T-helper 2 cell treated with Interferon-gamma antibody and Interleukin-4, amounts not matched to agents 100 ng/mL and 5 ng/mL, for 36 hours (primary cell): ENCODE measurements at regions not wholly inside any gene's neighbourhood (a gene's known extent, or its start where the extent isn't known, plus 50 kb on each side); places are given as distances from the start of the nearest gene placed in this dataset.

Experiments
- intact Hi-C: fragments of 100-400 bp; cut with micrococcal nuclease; formaldehyde crosslinking; loops from one replicate; pipeline ENCODE4 v1.15.1; 2023

DNA sequence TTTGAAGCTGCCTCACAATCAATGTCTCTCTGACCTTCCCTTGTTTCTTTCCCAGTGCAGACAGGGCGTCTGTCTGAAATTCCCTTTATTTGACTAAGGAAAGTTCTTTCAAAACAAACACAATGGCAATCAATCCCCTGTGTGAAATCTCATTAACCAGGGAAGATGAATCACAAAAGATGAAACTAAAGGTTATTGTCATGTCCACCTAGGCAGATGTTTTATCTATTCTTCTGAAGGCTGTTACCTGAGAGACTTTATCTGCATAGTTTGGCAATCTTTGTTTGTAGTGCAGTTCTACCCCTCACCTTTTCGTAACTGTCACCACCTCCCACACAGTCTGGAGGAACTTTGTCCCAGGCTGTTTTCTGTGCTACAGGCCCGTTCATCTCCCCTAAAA lies 217.5 kb upstream of the RIOK2 start:
- intact Hi-C loops, result no loop called here

DNA sequence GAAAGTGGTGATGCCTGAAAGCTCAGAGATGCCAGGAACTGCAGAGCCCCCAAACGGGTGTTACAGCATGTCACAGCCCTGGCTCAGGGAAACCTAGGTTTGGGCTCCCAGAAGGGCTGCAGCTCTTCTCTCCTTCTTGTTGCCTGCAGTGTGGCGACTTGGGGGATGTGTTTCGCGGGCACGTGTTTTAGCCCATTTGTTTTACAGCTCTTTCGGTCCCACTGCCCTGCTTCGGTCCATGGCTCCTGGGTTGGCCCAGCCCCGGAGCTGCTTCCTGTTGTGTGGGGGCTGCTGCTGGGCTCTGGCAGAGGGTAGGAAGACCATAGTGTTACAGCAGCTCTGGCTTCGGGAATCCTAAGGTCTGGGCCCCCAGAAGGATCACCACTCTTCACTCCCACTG lies 222.9 kb upstream of the RIOK2 start:
- intact Hi-C loops, result no loop called here

DNA sequence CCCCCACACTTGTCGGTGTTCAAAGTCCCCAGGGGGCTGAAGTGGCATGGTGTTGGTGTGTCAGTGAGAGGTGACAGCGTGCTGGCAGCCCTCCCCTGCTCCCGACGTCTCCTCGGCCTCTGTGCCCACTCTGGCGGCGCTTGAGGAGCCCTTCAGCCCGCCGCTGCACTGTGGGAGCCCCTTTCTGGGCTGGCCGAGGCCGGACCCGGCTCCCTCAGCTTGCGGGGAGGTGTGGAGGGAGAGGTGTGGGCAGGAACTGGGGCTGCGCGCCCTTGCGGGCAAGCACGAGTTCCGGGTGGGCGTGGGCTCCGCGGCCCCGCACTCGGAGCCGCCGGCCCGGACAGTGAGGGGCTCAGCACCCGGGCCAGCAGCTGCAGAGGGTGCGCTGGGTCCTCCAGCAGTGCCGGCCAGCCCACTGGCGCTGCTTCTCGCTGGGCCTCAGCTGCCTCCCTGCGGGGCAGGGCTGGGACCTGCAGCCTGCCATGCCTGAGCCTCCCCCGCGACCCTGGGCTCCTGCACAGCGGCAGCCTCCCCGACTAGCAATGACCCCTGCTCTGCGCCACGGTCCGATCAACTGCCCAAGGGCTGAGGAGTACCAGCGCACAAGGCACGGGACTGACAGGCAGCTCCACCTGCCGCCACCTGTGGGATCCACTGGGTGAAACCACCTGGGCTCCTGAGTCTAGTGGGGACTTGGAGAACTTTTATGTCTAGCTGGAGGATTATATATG lies 224.1 kb upstream of the RIOK2 start:
- intact Hi-C loops, result no loop called here

DNA sequence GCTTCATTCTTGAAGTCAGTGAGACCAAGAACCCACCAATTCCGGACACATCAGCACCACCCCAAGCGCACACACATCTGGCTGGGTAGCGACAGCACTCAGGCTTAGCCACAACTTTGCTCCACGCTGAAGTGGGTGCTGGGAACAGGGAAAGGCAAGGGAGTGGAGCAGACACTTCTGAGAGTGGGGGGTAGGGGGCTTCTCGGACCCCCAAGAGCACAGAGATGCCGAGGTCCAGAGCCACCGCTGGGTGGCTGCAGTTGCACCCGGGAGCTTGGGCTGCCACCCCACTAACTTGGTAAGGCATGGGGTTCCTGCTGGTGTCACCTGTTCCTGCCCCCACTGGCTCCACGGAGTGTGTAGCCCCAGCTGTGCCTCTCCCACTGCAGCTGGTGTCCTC lies 225.3 kb upstream of the RIOK2 start:
- intact Hi-C loops, result no loop called here

DNA sequence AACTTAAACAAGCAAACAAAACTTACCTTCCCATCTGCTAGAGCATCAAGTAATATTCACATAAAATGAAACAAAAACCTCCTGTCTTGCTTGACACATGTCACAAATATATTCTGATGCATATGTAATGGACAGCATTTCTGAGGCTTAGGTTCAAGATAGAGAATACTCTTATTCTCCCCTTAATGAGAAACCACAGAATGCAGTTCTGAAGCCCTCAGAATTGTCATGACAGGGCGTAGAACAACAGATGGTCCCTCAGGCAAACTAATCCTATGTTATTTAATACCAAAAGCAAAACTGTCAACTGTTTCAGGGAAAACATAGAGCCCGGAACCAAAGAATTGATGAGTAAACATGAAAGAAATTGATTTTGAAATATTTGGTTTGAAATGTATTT lies 229.9 kb upstream of the RIOK2 start:
- intact Hi-C loops, result no loop called here

DNA sequence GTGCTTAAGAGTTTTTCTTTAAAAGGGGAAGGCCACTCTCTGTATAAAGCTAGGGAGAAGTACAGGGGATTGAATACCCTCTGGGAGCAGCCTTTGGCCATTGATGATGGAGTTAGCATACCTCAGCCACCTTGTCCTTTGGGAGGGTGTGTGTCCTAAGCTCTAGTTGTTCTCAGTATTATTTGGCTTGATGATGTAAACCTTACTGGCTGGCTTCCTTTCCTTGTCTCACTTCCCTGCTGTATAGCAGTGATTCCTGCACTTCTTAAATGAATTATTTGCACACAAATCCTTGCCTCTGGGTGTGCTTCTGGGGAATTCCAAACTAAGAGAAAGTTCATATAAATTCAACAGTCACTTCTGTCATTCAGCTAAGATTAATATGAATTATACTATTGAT lies 234.9 kb upstream of the RIOK2 start:
- intact Hi-C loops, result no loop called here

DNA sequence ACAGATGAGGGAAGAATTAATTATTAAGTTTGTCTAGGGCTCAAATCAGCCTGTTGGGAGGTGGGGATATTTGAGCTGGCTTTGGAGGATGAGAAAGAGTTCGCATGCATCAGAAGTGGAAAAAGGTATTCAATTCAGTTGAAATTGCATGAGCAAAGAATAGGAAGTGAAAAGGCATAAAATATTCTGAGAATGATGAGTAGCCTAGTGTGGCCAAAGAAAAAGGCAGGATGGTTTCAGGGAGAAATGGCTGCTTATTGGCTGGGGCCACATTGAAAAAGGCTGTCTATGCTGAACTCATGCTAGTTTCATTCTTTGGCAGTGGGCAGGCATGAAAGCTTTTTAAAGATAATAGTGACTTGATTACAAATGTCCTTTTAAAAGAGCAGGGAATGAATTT lies 235.4 kb upstream of the RIOK2 start:
- intact Hi-C loops, result no loop called here

DNA sequence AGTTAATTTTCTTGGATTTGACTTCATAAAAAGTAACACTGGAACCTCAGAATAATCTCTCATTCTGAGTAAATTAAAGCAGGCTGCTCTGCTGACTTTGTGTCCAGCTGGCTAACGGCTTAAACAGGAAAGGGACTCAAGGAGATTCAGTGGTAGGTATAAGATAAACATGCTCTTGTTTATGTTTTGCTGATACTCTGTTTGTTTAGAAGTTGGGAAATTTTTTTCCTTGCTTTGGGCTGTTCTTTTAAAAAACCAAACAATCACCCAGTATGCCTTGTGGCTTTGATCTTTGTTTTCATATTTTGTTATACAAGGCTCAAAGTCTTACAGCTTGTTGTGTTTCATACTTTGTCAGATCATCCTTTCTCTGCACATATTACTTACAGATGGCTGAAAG lies 237.6 kb upstream of the RIOK2 start:
- intact Hi-C loops, result no loop called here

DNA sequence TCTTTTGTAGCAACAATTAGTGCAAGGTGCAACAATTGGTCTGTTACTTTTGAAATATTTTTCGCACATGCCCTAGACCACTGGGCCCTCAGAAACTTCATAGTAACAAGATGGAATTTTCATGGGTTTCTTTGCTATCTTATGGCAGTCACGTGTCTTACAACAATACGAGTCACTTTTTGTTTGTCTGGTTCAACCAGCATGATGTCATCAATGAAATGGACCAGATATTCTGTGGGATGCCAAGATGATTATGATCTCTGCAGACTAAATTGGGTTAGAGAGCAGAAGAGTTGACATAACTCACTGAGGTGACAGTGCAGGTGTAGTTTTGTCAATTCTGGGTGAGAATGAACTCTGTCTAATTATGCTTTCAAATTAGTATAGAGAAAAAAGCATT lies 239.6 kb upstream of the RIOK2 start:
- intact Hi-C loops, result no loop called here

DNA sequence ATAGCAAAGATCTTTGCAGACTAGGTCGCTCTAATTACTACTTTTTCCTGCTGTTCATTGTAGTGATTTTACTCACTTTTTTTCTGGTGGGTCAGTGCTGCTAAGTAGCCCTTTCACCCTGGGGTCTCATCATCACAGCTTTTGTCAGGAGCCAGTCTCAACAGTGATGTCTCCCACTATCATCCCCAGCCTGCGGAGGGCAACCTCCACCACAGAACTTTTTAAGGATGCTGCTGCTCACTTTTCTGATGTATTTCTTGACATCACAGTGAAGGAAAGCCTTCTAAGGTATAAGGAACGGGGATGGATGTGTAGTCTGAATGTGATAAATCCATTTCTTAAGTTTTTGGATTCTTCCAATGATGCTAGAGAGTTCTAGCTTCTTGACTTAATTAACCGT lies 242.5 kb upstream of the RIOK2 start:
- intact Hi-C loops, result no loop called here

DNA sequence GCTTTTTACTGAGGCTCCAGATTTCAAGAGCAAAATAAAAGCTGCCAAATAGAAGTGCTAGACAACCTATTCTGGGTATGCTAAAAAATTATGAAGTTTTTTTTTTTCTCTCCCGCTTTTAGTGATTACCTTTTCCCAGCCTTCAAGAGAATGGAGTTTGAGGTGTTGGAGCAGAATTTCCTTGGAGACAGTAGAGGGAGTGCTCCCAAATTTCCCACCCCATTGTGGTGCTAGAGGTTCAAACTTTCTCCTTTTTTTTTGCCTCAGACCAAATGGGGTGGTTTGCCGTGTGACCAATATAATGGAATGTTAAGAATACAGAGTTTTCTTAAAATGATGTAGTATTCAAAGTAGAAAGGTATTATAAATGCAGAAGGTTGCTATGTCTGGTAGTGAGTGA lies 244.2 kb upstream of the RIOK2 start:
- intact Hi-C loops, result no loop called here

DNA sequence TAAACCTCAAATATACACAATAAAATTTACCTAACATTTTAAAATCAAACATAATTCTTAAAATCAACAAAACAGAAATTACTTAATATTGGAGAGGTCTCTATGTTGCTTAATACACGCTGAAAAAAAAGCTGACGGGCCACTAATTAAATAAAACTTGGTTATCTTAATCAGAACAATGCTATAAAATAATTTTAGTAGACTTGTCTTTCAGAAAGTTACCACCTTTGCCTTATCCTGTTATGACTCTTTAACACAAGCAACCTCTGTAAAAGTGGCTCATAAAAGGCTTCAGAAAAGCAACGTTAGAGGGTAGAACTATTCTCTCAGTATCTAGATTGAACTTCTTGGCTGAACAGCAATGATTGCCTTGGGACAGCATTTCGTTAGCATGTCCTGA lies 251.0 kb upstream of the RIOK2 start:
- intact Hi-C loops, result no loop called here

DNA sequence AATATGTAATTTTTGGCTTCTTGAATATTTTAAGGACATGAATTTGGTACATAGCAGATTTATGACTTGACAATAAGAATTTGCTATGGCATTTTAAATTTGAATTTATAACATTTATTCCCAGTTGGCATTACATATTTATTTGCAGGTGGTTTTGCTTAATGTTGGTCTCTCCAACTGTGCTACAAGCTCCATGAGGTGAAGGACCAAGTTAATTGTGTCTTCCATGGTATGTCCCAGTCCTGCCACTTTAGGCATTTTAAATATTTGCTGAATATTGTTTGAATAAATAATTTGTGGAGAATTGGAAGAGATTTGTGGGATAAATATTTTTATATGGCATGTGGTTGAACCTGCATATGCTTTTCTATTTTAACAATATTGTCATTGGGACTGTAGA lies 253.4 kb upstream of the RIOK2 start:
- intact Hi-C loops, result no loop called here

DNA sequence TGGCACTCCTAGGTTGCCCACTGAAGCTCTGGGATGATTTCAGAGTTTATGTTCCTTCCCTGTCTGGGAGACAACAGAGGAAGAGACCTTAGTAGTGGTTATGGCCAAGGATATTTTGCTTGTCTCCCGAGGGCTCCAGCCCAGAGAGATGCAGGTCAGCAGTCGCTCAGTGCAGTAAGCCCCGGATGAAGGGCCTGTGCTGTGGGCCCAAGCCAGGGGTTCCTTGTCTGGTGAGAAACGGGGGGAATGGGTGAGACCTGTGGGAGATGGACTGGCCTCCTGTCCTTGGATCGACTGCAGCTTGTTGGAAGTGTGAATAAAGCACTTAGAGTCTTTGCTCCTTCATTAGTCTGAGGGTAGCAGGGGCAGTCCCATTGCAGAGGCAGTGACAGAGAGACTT lies 260.7 kb upstream of the RIOK2 start:
- intact Hi-C loops, result no loop called here

DNA sequence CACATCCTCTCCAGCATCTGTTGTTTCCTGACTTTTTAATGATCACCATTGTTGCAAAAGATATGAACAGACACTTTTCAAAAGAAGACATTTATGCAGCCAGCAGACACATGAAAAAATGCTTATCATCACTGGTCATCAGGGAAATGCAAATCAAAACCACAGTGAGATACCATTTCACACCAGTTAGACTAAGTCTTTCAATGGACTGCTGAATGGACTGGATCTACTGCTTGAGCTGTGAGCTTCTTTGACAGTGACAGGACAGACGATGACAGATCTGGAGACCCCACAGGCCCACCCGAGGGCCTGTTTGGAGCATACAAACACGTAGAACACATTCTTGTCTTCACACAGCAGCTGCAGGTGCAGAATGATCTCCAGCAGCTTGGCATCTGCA lies 266.1 kb upstream of the RIOK2 start:
- intact Hi-C loops, result no loop called here

DNA sequence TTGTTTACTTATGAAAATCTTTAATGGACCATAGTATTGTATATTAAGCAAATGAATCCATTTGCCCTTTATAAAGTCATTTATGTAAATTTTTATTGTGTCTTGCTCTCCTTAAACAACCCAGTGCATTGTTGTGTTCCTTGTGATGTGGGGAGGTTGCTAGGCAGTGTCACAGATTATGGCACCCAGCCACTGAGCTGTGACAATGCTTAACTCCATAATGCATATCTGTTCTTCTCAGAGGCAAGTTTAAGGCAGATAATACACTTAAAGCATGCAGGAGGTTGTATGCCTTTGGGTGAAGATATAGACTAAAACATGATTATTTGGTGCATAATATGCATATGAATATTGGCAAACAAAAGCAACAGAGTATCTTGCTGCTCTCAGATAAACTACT lies 269.6 kb upstream of the RIOK2 start:
- intact Hi-C loops, result no loop called here

DNA sequence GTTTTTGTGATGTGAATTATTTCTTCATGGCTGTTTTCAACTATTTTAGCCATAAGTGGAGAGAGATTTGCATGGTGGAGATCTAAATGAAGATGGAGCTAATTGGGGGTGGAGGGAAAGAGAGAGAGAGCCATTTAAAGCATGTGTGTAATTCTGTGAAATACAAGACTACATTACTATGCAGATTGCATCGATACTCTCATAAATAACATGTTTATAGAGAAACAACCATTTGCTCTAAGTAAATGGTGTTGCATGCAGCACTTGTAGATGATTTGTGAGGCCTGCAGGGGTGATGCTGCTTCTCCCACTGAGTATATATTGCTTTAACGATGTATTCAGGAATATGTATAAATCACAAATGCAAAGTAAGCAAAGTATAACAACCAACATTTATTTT lies 270.2 kb upstream of the RIOK2 start:
- intact Hi-C loops, result no loop called here

DNA sequence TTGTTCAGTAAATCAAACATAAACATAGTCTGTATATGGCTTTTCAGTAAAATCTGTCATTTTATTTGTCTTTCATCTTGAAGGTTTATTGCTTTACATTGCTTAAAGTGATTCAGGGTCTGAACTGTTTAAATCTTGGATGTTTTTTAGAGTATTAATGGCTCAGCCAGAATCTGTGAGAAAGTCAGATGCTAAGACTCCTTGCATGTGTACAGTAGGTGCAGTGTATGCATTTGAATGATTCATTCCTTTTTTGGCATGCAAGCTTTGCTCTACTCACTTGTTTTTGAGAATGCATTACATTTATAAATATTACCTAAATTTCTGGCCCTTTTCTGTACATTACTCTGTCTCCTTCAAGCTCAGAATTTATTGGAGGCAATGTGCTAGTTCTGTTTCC lies 271.0 kb upstream of the RIOK2 start:
- intact Hi-C loops, result no loop called here

DNA sequence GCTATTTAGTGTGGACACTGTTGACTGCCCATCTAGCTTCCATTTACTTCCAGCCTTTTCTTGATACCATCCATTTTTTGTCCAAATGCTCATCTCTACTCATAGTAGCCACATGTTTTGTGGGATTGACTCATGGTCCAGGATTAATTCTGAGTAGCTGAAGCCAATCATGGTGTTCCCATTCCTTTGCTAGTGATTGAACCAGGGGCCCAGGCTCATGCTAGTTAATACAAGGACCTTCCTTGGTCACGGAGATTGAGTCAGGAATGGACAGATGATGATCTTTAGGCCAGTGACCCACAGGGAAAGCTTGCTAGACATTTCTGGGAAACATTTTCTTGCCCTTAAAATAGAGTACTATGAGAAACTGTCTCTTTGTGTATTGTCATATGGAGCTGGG lies 272.9 kb upstream of the RIOK2 start:
- intact Hi-C loops, result no loop called here

DNA sequence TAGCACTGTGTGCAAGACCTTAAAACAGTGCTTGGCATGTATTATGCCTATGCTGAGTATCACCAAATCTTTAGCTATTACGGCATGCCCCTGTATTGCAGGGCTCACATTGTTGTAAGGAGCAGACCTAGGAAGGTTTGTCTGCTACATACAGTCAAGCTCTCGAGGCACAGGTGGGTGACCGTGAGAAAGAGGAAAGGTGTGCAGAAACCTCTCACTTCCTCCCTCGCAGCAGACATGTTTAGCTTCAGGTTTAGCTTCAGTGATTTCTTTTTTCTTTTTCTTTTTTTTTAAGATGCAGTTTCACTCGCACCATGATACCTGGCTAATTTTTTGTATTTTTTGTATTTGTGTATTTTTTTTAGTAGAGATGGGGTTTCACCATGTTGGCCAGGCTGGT lies 275.8 kb upstream of the RIOK2 start:
- intact Hi-C loops, result no loop called here

DNA sequence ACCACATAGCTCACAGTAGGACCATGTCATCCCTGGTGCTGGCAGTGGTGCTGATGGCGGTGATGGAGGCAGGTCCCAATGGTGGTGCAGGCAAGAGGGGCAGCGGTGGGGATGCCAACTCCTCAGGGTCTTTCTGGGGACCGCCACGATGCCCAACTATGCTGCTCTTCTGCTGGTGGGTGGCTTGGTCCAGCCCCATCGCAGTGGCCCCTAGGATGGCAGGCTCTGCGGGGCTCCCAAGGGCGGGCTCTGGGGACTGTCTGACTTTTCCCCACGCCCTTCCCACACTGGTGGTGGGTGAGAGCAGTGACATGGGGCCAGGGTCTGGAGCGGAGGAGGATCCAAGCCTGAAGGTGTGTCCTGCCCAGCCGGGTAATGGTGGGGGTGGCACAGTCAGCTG lies 288.9 kb upstream of the RIOK2 start:
- intact Hi-C loops, result no loop called here

DNA sequence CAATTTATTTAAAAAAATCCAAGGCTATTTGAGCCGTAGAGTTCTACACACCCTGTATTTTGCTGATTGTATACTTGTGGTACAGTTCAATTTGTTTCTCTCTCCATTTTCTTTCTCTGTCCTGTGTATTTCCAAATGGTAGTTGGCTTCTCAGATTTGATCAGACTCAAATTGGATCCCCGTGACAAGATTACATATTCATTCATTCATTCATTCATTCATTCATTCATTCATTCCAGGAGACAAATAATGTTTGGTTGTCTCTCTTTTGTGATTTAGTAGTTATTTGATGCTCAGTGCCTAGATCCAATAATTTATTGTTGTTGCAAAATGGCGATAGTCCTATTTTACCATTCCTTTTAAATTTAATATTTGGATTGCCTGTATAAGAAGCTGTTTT lies 292.8 kb upstream of the RIOK2 start:
- intact Hi-C loops, result no loop called here

DNA sequence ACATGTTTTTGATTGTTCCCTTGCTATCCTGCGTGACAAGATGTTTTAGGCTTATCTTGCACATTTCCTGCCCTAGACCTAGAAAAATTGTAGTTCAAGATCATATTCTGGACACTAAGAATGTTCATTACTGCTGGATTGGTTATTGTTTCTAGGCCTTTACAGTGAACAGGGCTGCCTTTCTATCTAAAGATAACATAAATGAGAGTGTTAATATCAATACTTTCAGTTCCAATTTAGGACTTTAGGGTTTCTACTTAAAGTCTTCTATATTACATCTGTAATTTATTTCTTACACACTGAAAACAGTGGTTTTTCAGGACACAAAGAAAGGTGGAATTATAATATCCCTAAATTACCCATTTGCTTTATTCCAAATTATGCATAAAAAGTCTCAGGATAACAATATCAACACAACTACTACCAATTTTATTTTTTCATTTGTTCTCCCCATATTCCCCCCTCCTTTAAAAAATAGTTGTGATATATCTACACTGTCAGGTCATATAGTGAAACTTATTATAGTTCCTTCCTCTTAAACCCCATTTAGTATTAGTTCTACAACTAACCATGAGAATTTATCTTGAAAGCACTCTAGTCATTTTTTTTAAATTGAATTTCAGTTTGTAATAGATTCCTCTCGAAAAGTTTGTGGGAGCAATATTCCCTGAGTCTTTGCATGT lies 293.9 kb upstream of the RIOK2 start:
- intact Hi-C loops, result no loop called here

DNA sequence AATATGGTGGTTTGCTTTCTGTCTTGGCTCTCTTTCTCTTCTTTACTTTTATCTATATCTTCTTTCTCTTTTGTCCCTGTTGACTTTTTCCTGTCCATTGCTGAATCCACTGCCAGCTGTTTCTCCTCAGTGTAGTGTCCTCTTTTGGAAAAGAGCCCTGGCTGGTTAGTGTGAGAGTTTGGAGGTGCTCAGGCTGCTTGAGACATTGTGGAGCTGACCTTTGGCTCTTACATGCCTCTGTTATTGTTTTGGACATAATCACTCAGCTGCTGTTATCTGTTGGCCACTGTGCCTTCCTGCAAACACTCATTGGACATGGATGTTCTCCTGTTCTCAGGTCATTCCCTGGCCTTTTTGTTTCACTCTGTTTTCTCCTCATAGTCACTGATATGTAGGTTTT lies 295.4 kb upstream of the RIOK2 start:
- intact Hi-C loops, result no loop called here
